Eye (tissue), 1 donor: ENCODE measurements at regions not wholly inside any gene's neighbourhood (a gene's known extent, or its start where the extent isn't known, plus 50 kb on each side); places are given as distances from the start of the nearest gene placed in this dataset.
"Not testable (repeated sequence)": the region's sequence is repeated elsewhere in the genome, so short reads cannot be mapped to it uniquely, and the experiment has no call there.

Source experiments
- DNase-seq: peaks from one replicate; pipeline ENCODE4 v3.0.0-alpha.2; 2015

DNA sequence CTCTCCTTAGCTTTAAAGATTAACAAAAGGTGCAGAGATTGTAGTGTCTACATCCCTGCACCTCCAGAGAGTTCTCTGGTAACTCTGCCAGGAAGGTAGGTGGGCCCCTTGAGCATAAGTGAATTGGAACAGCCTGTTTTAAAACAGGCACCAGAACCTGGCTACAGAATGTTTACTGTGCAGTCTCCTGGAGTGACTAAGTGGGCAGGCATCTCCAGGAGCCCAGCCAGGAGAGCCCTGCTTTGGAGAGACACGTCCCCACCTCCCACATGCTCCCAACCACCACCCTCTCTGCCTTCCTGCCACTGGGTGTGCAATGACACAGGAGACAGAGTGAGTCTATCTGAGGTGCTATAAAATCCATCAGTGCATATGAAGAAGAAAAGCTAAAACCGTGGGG lies 110.3 kb upstream of the EYA4 start:
- no peak for DNase-seq

DNA sequence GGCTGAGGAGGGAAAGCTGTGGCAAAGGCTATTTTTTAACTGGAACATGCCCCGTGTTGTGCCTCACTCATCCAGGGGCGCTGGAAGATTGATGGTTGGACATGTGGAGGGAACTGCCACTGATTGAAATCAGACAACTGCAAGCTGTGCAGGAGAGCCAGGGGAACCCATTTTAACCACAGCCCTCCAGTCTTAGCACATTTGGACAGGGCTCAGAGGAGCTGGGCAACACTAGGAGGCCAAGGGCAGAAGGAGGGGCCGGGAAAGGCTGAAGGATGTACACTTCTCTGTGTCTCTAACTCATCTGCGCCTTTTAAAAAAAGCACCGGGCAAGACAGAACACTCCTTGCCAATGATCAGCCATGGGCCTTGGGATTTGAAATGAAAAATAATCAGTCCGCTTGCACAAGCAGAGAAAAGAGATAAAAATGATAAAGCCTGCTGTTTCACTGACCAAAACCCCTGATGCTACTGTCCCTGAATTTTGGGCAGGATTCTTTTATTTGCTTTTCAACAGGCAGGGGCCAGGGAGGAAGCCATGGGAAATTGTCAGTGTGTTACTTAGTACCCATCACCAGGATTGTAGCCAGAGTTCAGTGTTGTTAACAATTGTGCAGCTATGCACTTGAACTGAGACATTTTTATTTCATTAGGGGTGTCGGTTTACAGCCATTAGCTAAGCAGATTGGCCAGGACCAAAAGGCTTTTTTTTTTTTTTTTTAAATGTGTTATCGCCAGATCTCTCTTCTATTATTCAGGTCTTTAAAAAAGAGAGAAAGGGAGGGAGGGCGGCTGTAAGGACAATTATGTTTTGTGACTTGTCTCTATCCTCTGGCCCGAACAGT lies 109.3 kb upstream of the EYA4 start:
- peak; percentile 38 for DNase-seq

DNA sequence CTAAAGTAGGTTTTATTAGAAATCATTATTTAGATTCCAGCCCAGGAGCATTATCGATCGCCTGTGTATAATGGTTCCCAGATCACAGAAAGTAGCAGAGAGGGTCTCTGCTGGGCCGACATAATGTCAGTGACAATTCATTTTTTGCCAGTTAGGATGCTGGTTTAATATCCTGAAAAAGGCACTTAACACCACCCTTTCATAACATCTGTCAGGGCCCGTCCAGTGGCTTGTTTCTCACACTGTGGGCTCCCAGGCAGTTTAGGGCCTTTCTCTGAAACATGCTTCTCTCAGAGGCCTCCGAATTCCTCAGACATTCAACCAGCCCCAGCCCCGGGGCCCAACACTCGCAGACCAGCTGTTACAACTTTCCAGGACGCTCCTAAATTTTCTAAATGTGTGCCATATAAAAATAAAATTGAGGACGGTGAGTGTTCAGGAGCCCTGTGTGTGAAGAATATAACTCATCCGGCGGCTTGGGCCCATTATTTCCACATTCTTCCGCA lies 108.6 kb upstream of the EYA4 start:
- DNase-seq: peak; percentile 52

DNA sequence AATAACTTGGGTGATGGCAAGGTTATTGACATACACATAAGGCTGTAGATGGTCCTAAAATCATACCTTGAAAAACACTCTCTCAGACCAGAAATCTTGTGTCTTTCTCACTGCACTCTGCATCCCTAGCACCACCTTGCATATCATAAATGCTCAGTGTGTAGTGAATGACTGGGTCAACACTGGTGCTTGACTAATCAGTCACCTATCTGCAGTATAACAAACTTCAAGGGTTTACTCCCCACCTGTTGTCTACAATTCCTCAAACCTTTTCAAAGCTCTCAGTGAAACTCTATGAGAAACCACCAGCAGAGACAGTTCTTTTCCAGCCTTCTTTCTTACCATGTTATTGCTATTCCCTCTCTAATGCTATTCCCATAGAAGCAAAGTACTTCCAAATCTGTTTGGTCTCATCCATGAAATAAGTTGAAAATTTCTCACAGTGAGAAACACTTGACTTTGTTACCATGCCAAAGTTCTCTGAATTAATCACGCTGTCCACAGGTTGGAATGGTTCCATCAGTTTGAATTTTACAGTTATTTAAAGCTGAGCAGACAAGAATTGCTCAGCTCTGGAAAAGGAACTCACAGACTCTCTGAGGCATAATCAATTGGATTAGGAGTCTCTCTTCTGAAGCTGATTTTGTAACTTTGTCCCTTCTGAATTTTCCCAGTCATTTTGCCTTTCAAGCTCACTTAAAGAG lies 104.8 kb upstream of the EYA4 start:
- DNase-seq: peak; percentile 50

DNA sequence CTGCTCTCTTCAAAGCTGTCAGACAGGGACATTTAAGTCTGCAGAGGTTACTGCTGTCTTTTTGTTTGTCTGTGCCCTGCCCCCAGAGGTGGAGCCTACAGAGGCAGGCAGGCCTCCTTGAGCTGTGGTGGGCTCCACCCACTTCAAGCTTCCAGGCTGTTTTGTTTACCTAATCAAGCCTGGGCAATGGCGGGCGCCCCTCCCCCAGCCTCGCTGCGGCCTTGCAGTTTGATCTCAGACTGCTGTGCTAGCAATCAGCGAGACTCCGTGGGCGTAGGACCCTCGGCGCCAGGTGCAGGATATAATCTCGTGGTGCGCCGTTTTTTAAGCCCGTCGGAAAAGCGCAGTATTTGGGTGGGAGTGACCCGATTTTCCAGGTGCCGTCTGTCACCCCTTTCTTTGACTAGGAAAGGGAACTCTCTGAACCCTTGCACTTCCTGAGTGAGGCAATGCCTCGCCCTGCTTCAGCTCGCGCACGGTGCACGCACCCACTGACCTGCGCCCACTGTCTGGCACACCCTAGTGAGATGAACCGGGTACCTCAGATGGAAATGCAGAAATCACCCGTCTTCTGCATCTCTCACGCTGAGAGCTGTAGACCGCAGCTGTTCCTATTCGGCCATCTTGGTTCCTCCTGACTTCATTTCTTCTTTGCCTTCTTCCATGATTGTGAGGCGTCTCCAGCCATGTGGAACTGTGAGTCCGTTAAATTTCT lies 93.5 kb upstream of the EYA4 start:
- DNase-seq: not testable (repeated sequence)

DNA sequence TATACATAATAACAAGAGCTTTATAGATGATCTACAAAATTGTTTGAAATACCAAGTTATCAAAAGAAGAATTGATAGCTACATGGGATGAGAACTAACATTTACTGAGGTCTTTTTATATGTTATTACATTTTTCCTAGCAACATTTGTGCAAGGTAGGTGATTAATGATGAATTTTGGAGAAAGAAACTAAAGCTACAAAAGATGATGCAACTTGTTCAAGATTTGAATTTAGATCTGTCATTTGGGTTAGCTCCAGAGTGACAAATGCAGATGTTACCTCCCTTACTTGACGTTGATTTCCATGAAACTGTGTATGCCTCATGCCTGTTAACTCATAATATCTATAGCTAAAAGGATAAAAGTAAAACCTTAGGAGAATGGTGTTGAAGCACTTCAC lies 84.5 kb upstream of the EYA4 start:
- DNase-seq: no peak

DNA sequence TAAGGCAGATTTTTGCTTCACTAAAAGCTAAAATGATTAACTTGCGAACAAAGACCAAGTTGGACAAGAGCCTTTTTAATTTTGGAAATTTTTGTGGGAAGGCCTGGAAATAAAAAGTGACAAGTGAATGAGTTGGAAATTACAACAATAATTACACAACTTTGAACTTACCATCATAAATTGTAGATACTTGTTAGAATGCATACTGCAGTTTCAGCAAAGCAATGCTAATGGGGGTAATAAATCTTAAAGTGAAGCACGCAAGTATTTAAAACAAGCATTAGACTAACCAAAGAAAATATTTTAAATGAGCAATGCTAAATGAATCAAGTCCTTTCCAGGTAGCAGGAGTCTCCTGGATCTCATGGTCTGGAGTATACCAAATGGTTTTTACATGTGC lies 83.2 kb upstream of the EYA4 start:
- DNase-seq: no peak

DNA sequence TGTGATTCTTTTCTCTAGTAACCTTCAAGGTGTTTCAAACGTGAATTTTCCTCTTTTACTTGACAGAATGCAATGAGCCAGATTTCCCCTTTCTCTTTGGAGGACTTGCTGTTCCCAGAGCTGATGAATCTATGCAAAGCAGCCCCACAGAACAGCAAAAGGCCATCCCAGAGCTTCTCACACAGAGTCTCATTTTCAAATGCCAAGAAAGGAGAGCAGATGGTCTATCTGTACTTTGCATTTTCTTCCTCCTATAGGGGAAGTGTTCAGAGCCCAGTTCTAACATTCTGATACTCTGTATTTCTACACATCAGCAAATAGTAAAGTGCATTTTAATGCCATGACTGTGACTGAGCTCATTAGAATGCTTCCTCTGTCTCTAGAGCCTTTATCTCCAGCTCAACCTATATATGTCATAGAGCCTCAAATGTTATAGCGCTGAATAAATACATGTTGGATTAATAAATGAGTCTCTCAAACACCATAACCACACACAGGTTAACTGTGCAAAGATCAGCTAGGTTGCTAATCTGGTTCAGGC lies 81.8 kb upstream of the EYA4 start:
- no peak for DNase-seq

DNA sequence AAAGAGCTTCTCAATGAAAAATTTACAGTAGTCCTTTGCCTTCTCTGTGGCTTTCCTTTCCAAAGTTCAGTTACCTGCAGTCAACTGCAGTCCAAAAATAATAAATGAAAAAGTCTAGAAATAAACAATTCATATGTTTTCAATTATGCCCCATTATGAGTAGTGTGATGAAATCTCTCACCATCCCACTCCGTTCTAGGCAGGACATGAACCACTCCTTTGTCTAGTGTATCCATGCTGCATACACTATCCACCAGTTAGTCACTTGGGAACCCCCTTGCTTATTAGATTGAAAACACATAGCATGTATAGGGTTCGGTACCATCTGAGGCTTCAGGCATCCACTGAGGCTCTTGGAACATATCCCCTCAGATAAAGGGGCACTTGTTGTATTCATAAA lies 80.6 kb upstream of the EYA4 start:
- no peak for DNase-seq

DNA sequence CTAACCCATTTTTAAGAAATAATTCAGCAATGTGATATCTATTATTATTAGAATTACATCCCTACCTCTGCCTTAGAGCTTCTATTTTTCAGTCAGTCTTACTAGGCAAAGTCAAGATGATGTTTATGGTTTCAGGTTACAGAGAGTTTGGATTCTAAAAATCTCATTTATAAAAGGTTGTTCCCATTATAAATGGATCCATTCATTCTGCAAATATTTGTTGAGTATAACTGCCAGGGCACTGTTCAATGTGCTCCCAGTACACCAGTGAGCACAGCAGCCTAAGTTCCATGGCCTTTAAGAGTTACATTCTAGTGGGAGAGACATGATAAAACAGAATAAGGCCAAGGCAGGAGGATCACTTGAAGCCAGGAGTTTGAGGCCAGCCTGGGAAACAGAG lies 75.9 kb upstream of the EYA4 start:
- DNase-seq: no peak

DNA sequence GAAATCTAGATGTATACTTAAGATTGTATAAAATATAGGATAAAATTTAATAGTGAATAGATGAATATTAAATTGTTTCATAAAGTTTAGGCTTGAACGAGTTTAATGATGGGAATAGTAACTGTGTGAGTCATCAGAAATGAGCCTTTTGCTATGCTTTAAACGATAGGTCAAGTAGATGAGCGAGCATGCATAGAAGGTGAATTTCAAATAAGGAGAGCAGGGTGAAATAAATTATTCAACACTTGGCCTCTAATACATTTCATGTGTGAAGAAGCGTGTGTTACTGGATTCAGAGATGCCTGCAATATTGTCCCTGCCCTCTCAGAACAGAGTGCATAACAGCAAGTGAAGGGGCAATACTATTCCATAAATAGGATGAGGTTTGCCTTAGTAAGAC lies 74.4 kb upstream of the EYA4 start:
- DNase-seq: no peak

DNA sequence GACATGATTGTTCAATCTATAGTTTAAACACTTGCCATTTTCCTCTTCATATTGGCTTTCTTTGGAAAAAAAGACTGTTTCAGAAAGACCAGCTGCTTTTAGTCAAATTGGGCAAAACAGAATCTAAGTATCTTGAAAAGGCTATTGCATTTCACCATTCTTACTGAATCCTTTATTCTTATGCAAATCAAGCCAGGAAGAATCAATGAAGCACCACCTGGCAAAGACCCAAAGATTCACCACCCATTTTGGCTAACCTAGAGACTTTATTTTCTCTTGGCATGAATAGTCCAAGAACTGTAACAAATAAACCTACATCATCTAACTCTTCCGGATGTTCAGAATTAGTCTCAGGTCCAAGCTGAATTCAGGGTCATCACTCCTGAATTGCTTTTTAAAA lies 71.3 kb upstream of the EYA4 start:
- no peak for DNase-seq

DNA sequence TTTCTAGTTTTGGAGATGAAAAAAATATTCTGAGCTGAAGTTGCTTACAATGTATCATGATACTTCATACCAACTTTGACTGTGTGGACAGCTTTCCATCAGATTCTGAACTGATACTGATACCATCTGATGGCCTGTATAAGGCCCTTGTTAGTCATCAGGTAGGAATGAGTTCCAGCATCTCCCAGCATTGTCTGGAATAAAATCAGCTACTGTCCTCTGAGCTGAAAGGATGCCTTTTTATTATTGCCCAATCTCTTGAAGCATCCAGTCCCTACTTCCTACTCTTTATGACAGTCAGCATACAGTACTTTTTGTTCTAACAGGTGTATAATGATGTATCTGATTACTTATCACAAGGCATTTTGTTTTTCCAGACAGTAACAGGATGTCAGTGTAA lies 70.6 kb upstream of the EYA4 start:
- DNase-seq: no peak

DNA sequence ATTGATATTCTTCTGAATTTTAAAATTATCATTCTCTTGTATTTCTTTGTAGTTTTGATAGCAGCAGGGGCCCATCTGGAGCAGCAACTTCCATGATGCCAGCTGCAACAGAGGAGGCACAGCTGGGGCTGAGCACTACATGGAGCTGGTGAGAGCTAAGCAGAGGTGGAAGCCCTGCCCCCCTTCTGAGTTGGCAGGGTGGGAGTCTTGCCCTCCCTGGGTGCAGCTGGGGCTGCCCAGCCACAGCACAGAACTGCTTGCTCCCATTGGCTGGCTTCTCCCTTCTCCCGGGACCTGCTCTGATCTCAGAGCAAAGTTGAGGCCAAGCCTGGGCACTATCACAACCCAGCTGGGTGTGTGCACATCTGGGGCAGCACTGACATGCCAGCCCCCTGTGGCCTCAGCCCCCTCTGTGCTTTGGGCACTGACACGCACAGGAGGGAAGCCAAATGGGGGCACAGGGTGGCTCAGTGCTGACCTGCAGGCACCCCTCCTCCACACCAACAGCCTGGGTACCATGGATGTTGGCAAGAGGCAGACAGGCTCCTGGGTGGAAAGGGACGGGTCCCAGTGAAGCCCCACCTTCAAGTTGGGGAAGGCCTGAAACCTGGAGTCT lies 69.1 kb upstream of the EYA4 start:
- DNase-seq: no peak

DNA sequence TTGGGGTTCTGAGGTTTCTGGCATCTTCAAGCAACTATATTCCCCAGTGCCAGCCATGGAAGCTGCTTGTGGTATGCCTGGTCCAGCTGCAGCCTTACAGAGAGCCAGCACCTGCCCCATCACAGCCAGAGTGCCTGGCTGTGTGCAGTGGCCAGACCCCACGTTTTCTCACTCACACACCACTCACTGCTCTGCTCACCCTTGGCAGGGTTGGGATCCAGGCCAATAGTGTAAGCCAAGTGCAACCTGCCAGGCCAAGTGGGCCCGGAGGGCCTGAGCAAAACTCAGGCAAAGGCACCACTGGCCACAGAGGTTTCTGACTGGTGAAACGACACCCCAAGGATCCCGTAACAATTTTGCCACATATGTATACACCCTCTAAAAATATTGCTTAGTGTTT lies 67.9 kb upstream of the EYA4 start:
- DNase-seq: no peak

DNA sequence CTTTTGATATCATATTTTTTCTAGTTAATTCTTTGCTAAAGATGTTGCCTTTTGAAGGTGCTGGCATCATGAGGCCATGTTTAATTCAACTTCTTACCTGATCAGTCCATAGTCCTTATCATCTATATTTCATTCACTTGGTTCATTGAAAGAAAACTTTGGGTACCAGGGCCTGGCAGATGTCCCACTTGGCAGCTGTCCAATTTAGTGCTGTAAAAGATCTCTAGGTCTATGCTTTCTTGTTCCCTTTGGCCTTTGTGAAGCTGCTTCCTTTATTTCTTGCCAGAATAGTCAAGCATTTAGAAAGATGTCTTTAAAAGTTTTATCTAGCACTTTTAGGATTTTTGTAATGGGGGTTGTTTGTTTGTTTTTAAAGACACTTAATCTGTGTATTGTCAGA lies 61.7 kb upstream of the EYA4 start:
- no peak for DNase-seq

DNA sequence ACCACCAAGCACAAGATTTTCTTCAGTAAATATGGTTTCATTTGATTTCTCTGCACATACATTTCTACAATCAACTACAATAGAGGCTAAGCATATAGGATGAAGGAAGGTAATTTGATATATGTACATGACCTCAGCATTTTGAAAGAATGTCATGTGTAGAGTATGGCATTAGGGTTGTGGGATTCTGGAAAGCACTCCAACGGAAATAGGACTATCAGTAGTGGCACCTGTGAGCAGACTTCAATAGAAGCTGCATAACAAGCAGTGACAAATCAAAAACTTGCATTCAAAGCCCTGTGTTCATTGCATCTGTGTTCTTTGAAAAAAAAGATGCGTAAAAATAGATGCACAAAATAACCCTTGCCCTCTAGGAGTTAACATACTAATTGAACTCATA lies 57.5 kb upstream of the EYA4 start:
- DNase-seq: no peak

DNA sequence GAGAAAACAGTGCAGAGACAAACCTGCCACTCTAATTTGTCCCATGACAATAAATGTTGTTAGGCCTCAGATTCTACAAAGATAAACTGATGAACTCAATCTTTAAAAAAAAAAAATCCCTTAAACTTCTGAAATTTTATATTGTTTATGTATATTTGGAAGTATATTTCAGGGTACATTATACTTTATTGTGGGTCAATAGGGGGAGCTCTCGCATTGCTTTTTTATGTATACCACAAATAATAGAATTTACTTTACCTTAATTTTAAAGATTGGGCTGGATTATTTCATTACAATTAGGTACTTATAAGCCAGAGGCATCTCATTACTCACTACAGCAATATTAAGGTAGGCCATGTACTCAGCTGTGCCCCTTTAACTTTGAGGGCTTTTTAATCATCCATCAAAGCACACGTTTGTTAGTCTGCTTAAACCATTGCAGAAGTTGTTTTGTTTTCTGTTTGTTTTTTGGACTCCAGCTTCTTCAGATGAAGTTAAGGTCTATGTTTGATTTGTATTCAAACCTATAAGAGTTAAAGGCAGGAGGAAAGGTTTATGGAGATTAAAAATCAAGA lies 56.3 kb upstream of the EYA4 start:
- peak; percentile 48 for DNase-seq

DNA sequence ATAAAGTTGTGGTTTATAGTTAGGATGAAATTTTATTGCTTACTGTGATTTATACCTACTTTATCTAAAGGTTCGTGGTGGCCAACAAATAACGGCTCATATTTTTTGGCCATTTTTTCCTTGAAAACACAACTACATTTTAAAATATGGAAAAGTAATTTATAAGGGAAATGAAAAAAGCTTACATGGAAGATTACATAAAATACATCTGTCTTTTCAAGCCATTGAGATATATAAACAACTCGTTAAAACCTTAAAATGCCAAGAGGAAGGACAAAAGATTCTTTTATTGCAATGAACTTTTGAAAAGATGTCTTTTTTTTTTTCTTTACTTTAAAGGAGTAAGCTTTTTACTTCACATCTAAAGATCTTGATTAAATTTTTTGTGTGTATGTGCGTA lies 55.4 kb upstream of the EYA4 start:
- DNase-seq: no peak

DNA sequence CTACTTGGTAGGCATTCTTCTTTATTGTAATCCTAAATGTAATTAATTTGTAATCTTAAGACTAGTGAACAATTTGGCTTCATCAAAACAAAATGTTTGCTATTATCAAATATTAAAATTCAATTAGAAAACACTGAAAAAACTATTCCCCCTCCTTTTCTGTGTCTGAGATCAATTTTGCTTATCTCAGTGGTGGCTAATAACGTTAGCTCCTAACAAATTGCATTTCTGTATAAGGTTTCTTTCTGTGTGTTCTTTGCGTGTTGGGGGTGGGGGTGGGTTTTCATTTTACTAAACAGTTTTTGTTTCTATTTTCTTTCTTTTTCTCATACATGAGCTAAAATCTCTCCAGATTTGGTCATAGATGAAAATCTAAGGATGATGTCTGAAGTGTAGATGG lies 54.0 kb upstream of the EYA4 start:
- DNase-seq: no peak

DNA sequence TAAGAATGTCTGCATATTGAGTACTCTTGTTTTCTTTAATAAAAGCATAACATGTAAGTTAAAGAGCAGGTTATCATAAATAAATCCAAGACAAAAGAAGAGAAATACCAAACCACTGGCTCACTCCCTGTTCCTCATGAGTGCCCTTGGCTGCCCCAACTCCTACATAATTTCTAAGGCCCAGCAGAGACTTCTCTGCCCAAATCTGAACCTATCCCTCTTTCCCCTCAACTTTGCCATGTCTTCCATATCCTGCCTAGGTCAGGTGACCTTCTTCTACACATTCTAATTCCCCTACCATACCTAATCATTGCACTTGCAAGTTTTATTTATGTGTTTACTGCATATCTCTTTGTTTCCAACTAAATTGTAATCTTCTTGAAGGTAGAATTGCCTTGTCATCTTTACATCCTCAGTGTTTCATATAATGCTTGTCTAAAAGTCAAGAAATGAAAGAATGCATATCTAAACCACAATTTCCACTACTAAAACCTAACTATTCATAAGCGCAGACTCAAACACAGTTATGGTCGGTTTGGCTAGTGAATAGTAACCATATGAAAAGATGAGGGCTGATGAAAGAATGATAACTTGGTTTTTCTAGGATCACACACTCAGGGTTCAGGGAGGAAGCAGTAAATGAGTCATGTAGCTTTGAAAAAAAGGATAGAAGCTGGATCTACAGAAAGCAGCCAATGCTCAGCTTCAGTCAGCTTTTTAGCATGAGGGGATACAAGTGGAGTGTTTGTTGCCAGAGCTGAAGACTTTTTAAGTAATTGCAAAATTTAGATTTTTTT lies 53.3 kb upstream of the EYA4 start:
- no peak for DNase-seq

DNA sequence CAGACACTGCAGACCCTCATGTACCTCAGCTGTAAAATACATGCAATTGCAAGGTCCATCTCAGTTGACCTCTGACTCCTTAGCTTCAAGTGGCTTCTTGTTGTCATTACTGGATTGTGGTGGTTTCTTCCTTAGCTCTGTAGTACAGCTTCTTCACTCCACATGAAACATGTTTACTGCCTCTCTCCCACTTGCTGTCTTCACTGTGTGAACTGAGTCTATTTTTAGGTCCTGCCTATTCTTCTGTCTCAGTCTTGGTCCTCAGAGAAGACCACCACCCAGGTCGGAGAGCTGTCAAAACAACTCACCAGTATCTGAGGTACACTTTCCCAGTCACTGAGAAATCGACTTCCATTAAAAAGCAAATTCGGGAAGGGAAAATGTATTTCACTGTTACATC lies 50.2 kb upstream of the EYA4 start:
- DNase-seq: no peak
